OCI-LY1 (cell line): ENCODE measurements at regions not wholly inside any gene's neighbourhood (a gene's known extent, or its start where the extent isn't known, plus 50 kb on each side); places are given as distances from the start of the nearest gene placed in this dataset.
A peak's percentile ranks its signal among the peaks of the same experiment; 100 is the strongest.
"Not testable (repeated sequence)": the region's sequence is repeated elsewhere in the genome, so short reads cannot be mapped to it uniquely, and the experiment has no call there.

Experiments used
- H2AFZ ChIP-seq: fragments of 200-600 bp; sonication (generic), shearing (Covaris generic); 2 replicates; pipeline ENCODE4 v1.6.0; 2014; ENCODE audit warnings: antibody characterized with exemption, mild to moderate bottlenecking, low read length
- H3F3A ChIP-seq: fragments of 200-600 bp; sonication (generic), shearing (Covaris generic); 2 replicates; pipeline ENCODE4 v1.6.0; 2014; ENCODE audit warnings: mild to moderate bottlenecking, antibody characterized with exemption, low read length, moderate library complexity; ENCODE audit not compliant: insufficient read depth
- H3K27ac ChIP-seq: fragments of 200-600 bp; sonication (generic); 2 replicates; pipeline ENCODE4 v1.5.1; 2014; ENCODE audit warnings: low read length, mixed run types, mild to moderate bottlenecking, low read depth; ENCODE audit not compliant: poor library complexity, severe bottlenecking
- H3K27me3 ChIP-seq: fragments of 200-600 bp; sonication (generic); 2 replicates; pipeline ENCODE4 v1.6.0; 2014; ENCODE audit warnings: antibody characterized with exemption, mild to moderate bottlenecking, low read length, moderate library complexity; ENCODE audit not compliant: insufficient read depth
- H3K36me3 ChIP-seq: fragments of 200-600 bp; sonication (generic); 2 replicates; pipeline ENCODE4 v1.6.1; 2014; ENCODE audit warnings: mild to moderate bottlenecking, antibody characterized with exemption, low read length, moderate library complexity, mixed read lengths; ENCODE audit not compliant: insufficient read depth
- H3K4me1 ChIP-seq: fragments of 200-600 bp; sonication (generic); 2 replicates; pipeline ENCODE4 v1.5.1; 2014; ENCODE audit warnings: mild to moderate bottlenecking, low read length, moderate library complexity; ENCODE audit not compliant: insufficient read depth, severe bottlenecking
- H3K4me2 ChIP-seq: fragments of 200-600 bp; sonication (generic), shearing (Covaris generic); 2 replicates; pipeline ENCODE4 v1.6.1; 2014; ENCODE audit warnings: low read length
- H3K4me3 ChIP-seq: fragments of 200-600 bp; sonication (generic); 2 replicates; pipeline ENCODE4 v1.5.1; 2014; ENCODE audit warnings: low read length, low read depth, mild to moderate bottlenecking, mixed read lengths; ENCODE audit not compliant: poor library complexity, severe bottlenecking
- H3K79me2 ChIP-seq: fragments of 200-600 bp; shearing (Covaris generic); 2 replicates; pipeline ENCODE4 v1.6.1; 2016; ENCODE audit warnings: mixed run types, low read length, mixed read lengths; ENCODE audit not compliant: insufficient read depth
- H3K9ac ChIP-seq: fragments of 200-600 bp; sonication (generic), shearing (Covaris generic); 2 replicates; pipeline ENCODE4 v1.6.1; 2014; ENCODE audit warnings: mild to moderate bottlenecking, low read length, mixed read lengths
- H3K9me2 ChIP-seq: fragments of 200-600 bp; sonication (generic), shearing (Covaris generic); 2 replicates; pipeline ENCODE4 v1.6.1; 2014; ENCODE audit warnings: low read depth, mild to moderate bottlenecking, low read length, mixed read lengths
- H3K9me3 ChIP-seq: fragments of 200-600 bp; shearing (Covaris generic); 2 replicates; pipeline ENCODE4 v1.6.1; 2014; ENCODE audit warnings: low read length, mixed read lengths
- H4K20me1 ChIP-seq: fragments of 200-600 bp; sonication (generic), shearing (Covaris generic); 2 replicates; pipeline ENCODE4 v1.6.0; 2016; ENCODE audit warnings: mild to moderate bottlenecking, low read length; ENCODE audit not compliant: insufficient read depth
- EZH2 ChIP-seq: fragments of 200-600 bp; sonication (generic), shearing (Covaris generic); IDR thresholded peaks from 2 replicates; pipeline ENCODE4 v1.8.0; 2017; ENCODE audit warnings: borderline replicate concordance, mixed run types, mild to moderate bottlenecking, antibody characterized with exemption, low read length, moderate library complexity, mixed read lengths
- TF ChIP-seq, protein P1 (sequence below): fragments of 200-600 bp; sonication (generic), shearing (Covaris generic); IDR thresholded peaks from 2 replicates; pipeline ENCODE4 v1.5.1; 2017; ENCODE audit warnings: mild to moderate bottlenecking, antibody characterized with exemption, low read length, moderate library complexity, mixed read lengths

DNA sequence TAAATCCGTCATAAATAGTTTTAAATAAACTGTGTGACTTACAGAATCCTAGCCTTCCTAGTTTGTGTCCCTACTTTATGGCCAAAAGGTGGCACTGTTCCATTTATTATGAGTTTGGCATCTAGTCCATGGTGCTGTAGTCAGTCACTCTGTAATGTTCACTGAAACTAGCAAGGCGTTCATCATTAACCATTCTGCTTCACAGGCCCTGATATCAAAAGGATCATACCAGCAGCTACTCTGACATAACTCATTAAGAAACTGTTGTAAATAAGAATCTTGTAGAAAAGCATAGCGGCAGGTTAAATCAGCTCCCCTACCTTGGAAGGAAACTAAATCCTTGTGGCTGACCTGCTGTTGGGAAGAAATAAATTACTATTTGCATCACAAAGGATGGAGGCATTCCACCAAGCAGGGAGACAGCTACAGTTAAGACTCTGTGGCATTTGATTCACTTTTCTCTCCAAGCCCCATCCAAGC is 919.6 kb upstream of the DIAPH2 start:
- Histone ChIP-seq H3K9ac (no peak overlapping the region), H3K27me3 (no peaks in the 10 kb centered on the region), H3K9me3 (no peaks in the 10 kb centered on the region), H3K27ac (no peak overlapping the region), H3K4me1 (no peaks in the 10 kb centered on the region), H3F3A (no peaks in the 10 kb centered on the region), H3K36me3 (no peaks in the 10 kb centered on the region), H2AFZ (no peak overlapping the region), H3K79me2 (no peaks in the 10 kb centered on the region), H3K4me3 (no peak overlapping the region), H3K9me2 (no peaks in the 10 kb centered on the region), H3K4me2 (no peak overlapping the region), H4K20me1 (no peaks in the 10 kb centered on the region)
- TF ChIP-seq, protein P1, sequence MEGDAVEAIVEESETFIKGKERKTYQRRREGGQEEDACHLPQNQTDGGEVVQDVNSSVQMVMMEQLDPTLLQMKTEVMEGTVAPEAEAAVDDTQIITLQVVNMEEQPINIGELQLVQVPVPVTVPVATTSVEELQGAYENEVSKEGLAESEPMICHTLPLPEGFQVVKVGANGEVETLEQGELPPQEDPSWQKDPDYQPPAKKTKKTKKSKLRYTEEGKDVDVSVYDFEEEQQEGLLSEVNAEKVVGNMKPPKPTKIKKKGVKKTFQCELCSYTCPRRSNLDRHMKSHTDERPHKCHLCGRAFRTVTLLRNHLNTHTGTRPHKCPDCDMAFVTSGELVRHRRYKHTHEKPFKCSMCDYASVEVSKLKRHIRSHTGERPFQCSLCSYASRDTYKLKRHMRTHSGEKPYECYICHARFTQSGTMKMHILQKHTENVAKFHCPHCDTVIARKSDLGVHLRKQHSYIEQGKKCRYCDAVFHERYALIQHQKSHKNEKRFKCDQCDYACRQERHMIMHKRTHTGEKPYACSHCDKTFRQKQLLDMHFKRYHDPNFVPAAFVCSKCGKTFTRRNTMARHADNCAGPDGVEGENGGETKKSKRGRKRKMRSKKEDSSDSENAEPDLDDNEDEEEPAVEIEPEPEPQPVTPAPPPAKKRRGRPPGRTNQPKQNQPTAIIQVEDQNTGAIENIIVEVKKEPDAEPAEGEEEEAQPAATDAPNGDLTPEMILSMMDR = peak; percentile 50
- no peak for TF ChIP-seq EZH2

DNA sequence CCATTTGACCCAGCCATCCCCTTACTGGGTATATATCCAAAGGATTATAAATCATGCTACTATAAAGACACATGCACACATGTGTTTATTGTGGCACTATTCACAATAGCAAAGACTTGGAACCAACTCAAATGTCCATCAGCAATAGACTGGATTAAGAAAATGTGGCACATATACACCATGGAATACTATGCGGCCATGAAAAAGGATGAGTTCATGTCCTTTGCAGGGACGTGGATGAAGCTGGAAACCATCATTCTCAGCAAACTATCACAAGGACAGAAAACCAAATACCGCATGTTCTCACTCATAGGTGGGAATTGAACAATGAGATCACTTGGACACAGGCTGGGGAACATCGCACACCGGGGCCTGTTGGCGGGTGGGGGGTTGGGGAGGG is 913.4 kb upstream of the DIAPH2 start:
- not testable (repeated sequence) for H3K79me2 ChIP-seq, H3K27me3 ChIP-seq, H3K36me3 ChIP-seq, H4K20me1 ChIP-seq, H3K9ac ChIP-seq, H2AFZ ChIP-seq, H3K9me2 ChIP-seq, H3F3A ChIP-seq, H3K27ac ChIP-seq, H3K4me1 ChIP-seq, H3K4me3 ChIP-seq, H3K9me3 ChIP-seq, H3K4me2 ChIP-seq

DNA sequence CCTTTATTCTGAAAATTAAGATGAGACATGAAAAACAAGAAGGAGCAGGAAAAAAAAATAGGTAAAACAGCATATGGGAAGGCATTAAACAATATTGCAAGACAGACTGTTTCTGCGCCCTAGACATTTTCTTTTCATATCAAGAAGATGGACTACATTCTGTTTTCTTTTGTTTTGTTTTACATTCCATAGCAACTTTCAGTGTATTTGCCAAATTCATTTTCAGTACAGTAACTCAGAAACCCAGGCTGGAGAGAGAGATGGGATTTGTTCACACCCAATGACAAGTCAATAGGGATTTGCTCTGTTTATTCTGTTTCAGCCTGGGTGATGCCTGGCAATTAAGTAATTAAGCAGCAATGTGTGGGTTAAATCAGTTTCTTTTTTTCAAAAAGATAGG is 892.8 kb upstream of the DIAPH2 start:
- no peaks in the 10 kb centered on the region for H3K9me2 ChIP-seq
- H3K9ac ChIP-seq = no peak overlapping the region
- no peak overlapping the region for H3K4me2 ChIP-seq
- H3K27me3 ChIP-seq = no peaks in the 10 kb centered on the region
- no peak overlapping the region for H3K4me3 ChIP-seq
- no peak overlapping the region for H3K27ac ChIP-seq
- no peak overlapping the region for H2AFZ ChIP-seq
- H3K79me2 ChIP-seq = no peaks in the 10 kb centered on the region
- H3K4me1 ChIP-seq = no peaks in the 10 kb centered on the region
- H3K36me3 ChIP-seq = no peaks in the 10 kb centered on the region
- TF ChIP-seq EZH2 = no peak
- TF ChIP-seq, protein P1 = no peak
- H4K20me1 ChIP-seq = no peaks in the 10 kb centered on the region
- H3F3A ChIP-seq = no peaks in the 10 kb centered on the region
- no peaks in the 10 kb centered on the region for H3K9me3 ChIP-seq

DNA sequence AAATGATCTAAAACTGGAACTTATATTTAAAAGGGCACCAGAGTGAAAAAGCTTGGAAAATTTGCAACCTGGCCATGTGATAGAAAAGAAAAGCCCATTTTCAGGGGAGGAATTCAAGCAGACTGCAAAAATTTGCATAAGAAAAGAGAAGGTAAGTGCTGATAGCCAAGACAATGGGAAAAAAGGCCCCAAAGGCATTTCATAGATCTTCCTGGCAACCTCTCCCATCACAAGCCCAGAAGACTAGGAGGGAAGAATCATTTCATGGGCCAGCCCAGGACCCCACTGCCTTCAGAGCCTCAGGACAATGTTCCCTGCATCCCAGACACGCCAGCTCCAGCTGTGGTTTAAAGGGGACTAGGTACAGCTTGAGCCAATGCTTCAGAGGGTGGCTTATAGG is 887.3 kb upstream of the DIAPH2 start:
- H3K36me3 ChIP-seq = no peaks in the 10 kb centered on the region
- no peaks in the 10 kb centered on the region for H3K9me3 ChIP-seq

More for the DNA sequence above, 887.3 kb upstream of the DIAPH2 start:
- Histone ChIP-seq H2AFZ (no peak overlapping the region), H3K27ac (no peak overlapping the region), H3K9ac (no peak overlapping the region), H3K4me2 (no peak overlapping the region), H3K4me1 (no peaks in the 10 kb centered on the region), H3K9me2 (no peaks in the 10 kb centered on the region), H3K4me3 (no peak overlapping the region), H3K79me2 (no peaks in the 10 kb centered on the region), H4K20me1 (no peaks in the 10 kb centered on the region), H3F3A (no peaks in the 10 kb centered on the region), H3K27me3 (no peaks in the 10 kb centered on the region)
- no peak for TF ChIP-seq EZH2
- TF ChIP-seq, protein P1 = no peak
